Nucleus accumbens (tissue), 56 donors: ENCODE measurements at regions not wholly inside any gene's neighbourhood (a gene's known extent, or its start where the extent isn't known, plus 50 kb on each side); places are given as distances from the start of the nearest gene placed in this dataset.
"Not testable (repeated sequence)": the region's sequence is repeated elsewhere in the genome, so short reads cannot be mapped to it uniquely, and the experiment has no call there.

ENCODE experiments used
- DNase-seq, 56 donors: peaks; one replicate each; lab custom pipeline; 2025; lab: John Stamatoyannopoulos, UW

GRCh38 chr18:993560-993959 is 88.9 kb downstream of the ADCYAP1 start:
- no peak for DNase-seq

- DNase-seq, result no peak
Observed at GRCh38 chr18:995629-996028, 91.0 kb downstream of the ADCYAP1 start.

GRCh38 chr18:997499-997898 is 92.8 kb downstream of the ADCYAP1 start:
- no peak for DNase-seq

DNA sequence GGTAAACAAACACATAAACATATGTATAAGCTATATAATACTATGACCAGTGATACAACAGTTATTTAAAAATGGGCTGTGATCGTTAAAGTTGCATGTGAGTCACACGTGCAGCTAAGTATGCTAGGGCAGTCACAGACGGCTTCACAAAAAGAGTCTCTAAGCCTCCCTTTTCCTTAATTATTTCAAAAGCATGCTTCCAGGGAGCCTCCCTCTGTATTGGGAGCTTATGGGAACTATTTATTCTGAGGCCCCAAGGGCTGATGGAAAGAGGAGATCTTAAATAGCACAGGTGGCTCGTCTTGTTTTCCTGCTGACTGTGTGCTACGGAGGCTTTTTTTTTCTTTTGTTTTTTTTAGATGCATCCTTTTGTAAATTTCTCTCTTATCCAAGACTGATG is 94.3 kb downstream of the ADCYAP1 start:
- no peak for DNase-seq

- DNase-seq, result no peak
Observed at GRCh38 chr18:1002653-1003178, 98.0 kb downstream of the ADCYAP1 start.

DNA sequence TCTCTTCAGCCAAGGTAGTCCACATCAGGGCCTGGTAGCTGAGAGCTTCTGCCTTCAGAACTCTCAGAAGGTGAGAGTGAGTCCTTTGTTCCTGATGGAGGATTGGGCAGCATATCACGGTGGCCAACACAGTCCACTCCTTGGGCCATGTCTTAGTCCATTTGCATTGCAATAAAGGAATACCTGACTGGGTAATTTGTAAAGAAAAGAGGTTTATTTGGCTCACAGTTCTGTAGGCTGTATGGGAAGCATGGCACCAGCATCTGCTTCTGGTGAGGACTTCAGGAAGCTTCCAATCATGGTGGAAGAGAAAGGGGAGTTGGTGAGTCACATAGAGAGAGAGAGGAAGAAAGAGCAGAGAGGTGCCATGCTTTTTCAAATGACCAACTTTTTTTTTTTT is 98.8 kb downstream of the ADCYAP1 start:
- DNase-seq, result no peak

DNA sequence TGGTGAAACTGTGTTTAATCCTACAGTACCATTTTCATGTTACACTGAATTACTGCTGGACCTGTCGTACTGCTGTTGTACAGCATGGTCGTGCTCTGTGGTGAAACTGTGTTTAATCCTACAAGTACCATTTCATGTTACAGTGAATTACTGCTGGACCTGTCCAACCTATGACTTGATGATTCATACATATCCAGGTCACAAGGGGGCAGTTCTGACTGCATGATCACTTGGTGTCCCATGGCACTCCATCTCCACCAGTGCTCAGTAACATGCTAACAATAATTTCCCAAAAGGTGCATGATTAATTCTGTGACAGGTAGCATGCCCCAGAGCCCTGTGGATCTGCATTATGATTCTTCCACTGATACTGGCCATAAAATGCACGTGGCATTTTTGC is 101.6 kb downstream of the ADCYAP1 start:
- no peak for DNase-seq

DNA sequence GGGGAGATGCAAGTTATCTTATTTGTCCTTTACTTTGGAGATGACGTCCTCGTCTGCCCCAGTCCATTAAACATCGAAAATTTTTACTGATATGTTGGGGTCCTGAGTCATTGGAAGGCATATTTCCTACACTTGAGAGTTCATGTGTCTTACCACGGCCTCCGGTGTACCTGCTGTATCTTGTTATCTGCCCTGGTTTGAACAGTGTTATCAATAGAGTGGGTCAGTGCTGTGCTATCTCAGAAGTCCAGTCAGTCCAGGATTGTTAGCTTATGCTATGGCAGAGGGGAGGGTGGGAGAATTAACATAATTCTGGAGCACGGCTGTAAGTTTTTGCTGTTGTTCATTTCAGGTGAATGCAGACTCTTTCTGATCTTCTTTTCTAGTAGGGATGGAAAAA is 102.3 kb downstream of the ADCYAP1 start:
- no peak for DNase-seq

GRCh38 chr18:1011349-1011748 is 106.7 kb downstream of the ADCYAP1 start:
- no peak for DNase-seq

GRCh38 chr18:1012775-1013174 is 108.1 kb downstream of the ADCYAP1 start:
- DNase-seq, result no peak

DNA sequence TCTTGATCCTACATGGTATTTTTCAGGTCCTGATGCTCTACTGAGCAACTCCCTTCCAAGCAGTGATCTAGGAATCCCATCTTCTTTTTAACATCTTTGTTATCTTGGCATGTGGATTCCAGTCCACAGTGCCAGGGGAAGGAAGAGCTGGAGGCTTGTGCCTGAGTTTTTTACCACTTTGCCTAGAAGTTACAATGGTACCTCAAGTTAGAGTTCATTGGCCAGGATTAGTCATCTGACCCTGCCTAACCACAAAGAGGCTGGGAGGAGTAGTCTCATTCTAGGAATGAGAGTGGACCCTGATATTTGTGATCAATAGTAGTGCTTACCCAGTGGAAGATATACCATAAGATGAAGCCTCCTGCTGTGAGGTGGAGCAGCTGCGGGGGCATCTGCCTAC is 109.3 kb downstream of the ADCYAP1 start:
- no peak for DNase-seq

GRCh38 chr18:1014509-1014908 is 109.8 kb downstream of the ADCYAP1 start:
- DNase-seq, result no peak

- no peak for DNase-seq
Observed at GRCh38 chr18:1014951-1015624, 110.4 kb downstream of the ADCYAP1 start.

DNA sequence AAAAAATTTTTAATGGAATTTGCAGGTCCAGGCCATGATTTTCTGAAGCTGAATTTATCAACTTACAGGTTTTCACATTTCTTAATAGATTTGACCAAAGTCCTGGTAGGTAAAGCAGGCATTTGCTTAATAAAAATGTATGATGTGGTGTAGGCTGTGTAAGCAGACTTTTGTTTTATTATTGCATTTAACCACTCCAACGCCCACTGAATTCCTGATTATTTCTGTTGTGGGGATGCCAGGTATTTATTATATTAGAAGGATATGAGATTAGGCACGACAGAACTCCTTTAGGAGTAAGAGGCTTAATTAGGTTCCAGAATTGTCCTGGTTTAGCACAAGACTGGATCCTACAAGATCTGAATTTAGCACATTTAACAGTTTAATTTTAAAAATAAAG is 111.1 kb downstream of the ADCYAP1 start:
- no peak for DNase-seq

DNA sequence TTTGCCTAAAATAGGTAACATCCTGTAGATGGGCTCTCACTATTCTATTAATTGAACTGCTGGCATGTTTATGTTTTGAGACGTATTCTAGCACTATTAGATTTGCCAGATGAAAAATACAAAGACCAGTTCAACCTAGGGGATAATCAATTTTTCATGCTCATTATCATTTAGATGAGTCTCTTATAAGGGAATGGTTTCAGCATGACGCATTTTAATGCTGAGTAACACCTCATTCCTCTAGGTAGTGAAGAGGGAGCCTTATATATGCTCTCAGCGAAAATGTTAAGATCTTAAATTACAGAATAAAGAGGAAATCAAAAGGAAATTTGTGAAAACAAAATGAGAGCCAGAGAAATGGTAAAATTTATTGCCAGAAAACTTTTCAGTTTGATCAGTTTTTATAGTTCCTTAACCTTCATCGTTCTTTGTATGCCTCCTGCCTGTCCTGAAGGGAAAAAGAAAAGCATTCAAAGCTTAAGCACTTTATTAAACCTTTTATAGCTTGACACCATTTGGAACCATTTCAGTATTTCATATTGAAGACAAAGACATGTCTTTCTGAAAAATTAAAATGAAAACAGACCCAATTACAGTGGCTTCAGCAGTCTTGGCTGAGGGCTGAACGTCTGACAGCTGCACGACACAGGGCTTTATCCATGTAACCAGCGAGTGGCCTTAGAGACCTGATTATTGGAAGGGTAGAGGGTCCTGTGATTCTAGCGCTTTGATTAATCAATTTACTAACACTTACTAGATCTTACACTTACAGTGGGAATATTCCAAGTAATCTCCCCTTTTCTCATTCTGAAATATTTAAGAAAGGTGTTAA is 112.8 kb downstream of the ADCYAP1 start:
- DNase-seq, result no peak

- DNase-seq, result no peak
Observed at GRCh38 chr18:1018181-1018681, 113.6 kb downstream of the ADCYAP1 start.

DNA sequence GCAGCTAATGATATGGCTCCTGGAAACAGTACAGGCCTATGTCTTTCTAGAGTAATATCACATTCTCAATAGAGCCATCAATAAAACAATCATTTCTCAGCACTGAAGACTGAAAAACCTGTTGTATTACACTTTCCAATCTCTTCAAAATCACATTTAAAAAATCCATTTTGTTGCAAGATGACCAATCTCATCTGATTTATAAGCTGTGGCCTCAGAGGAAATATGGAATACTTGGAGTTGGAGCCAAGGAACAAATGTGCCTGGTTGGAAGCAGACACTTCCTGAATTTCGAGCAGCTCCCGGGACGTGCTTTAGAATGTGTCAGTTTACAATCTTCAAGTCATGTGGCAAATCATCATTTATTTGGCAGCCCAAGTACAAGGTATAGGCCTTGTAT is 114.5 kb downstream of the ADCYAP1 start:
- no peak for DNase-seq

GRCh38 chr18:1020731-1021344 is 116.2 kb downstream of the ADCYAP1 start:
- no peak for DNase-seq

DNA sequence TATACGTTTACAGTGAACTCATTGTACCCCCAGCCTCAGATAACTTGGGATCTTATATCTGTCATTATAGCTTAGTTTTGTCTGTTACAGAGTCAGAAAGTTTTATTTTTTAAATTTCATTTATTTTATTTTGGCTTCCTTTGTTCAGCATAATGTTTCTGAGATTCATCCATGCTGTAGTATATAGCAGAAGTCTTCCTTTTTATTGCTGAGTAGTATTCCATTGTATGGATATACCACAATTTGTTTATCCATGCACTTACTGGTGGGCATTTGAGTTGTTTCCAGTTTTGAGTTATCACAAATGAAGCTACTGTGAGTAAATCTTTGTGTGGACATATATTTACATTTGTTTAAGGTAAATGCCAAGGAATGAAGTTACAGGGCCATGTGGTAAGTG is 122.3 kb downstream of the ADCYAP1 start:
- no peak for DNase-seq

DNA sequence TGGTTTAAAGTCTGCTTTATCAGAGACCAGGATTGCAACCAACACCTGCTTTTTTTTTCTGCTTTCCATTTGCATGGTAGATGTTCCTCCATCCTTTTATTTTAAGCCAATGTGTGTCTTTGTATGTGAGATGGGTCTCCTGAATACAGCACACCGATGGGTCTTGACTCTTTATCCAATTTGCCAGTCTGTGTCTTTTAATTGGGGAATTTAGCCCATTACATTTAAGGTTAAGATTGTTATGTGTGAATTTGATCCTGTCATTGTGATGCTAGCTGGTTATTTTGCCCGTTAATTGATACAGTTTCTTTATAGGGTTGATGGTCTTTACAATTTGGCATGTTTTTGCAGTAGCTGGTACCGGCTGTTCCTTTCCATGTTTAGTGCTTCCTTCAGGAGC is 128.4 kb downstream of the ADCYAP1 start:
- not testable (repeated sequence) for DNase-seq

DNA sequence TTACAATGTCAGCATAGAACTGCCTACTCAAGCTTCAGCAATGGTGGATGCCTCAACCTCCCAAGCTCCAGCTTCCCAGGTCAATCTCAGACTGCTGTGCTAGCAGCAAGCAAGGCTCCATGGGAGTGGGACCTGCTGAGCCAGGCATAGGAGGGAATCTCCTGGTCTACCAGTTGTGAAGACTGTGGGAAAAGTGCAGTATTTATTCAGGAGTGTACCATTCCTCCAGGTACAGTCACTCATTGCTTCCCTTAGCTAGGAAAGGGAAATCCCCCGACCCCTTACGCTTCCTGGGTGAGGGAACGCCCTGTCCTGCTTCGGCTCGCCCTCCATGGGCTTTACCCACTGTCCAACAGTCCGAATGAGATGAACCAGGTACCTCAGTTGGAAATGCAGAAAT is 130.3 kb downstream of the ADCYAP1 start:
- DNase-seq, result no peak
